HepG2 (cell line): ENCODE measurements at regions not wholly inside any gene's neighbourhood (a gene's known extent, or its start where the extent isn't known, plus 50 kb on each side); places are given as distances from the start of the nearest gene placed in this dataset.

ENCODE experiments used
- GABPA ChIP-seq, 2 experiments: IDR thresholded peaks; 2 replicates each; pipeline ENCODE4 v1.6.1; 2011 to 2016; ENCODE audit warnings: low read depth in 2 of 2, low read length in 1 of 2, missing biosample characterization in 1 of 2, missing genetic modification characterization in 1 of 2
- PRPF4 ChIP-seq: fragments of 200-400 bp; formaldehyde crosslinking; IDR thresholded peaks from 2 replicates; pipeline ENCODE4 v1.6.1; 2016; ENCODE audit warnings: low read length, low read depth; ENCODE audit not compliant: poor library complexity, severe bottlenecking
- REST ChIP-seq, 2 experiments: IDR thresholded peaks; 2 replicates each; pipeline ENCODE4 v1.6.1; 2011 to 2012; ENCODE audit warnings: low read length in 2 of 2, borderline replicate concordance in 1 of 2, low read depth in 1 of 2, mild to moderate bottlenecking in 1 of 2, moderate library complexity in 1 of 2
- USF2 ChIP-seq, 2 experiments: sonication (generic) in 1 of 2; formaldehyde crosslinking in 1 of 2; IDR thresholded peaks; 2 replicates each; pipeline versions ENCODE4 v1.5.1 to v1.6.1; 2011 to 2020; ENCODE audit warnings: borderline replicate concordance in 1 of 2, low read depth in 1 of 2, low read length in 1 of 2, mild to moderate bottlenecking in 1 of 2, missing genetic modification reagents in 1 of 2, moderate library complexity in 1 of 2
- ZNF619 ChIP-seq: sonication (generic); formaldehyde crosslinking; IDR thresholded peaks from 2 replicates; pipeline ENCODE4 v1.4.0; 2020; ENCODE audit warnings: mild to moderate bottlenecking, missing genetic modification reagents

GRCh38 chr14:48546996-48547395 is 871.6 kb upstream of the MDGA2 start:
- TF ChIP-seq PRPF4: no peak
- TF ChIP-seq REST (IDR thresholded peaks at IDR 0.05; ENCODE audit: borderline replicate concordance in 1 of 2, low read depth in 1 of 2, low read length in 2 of 2): no peak
- TF ChIP-seq ZNF619 (CRISPR knock-in tag): no peak
- no peak for TF ChIP-seq USF2 (IDR thresholded peaks at IDR 0.05; ENCODE audit: low read depth, low read length)
- TF ChIP-seq USF2 (CRISPR knock-in tag; IDR thresholded peaks at IDR 0.05; ENCODE audit: borderline replicate concordance): no peak
- TF ChIP-seq GABPA (IDR thresholded peaks at IDR 0.05; ENCODE audit: low read depth, low read length): no peak
- TF ChIP-seq GABPA (CRISPR knock-in tag; IDR thresholded peaks at IDR 0.05; ENCODE audit: low read depth): no peak
